ENCODE measurements at regions not wholly inside any gene's neighbourhood (a gene's known extent, or its start where the extent isn't known, plus 50 kb on each side); places are given as distances from the start of the nearest gene placed in this dataset.
"Not testable (repeated sequence)": the region's sequence is repeated elsewhere in the genome, so short reads cannot be mapped to it uniquely, and the experiment has no call there.

DNA sequence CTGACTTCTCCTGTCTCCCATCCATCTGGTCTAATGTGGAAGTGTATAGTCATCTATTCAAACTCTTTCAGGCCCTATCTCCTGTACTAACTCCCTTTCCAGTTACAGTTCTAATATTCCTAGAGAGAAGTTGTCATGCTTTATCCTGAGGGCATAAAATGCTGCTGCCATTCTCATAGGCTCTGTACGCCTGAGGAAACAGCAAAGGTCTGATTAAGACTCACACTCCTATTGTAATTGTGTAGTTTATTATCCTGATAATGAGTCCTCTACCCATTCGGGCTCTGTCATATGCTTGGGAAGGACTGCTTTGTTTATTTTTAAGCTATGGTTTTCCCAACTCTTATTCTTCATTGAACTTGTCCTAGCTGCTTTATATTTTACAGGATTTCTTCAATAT, 290.4 kb downstream of the TMEM38B start:
- DNase-seq: no peak

DNA sequence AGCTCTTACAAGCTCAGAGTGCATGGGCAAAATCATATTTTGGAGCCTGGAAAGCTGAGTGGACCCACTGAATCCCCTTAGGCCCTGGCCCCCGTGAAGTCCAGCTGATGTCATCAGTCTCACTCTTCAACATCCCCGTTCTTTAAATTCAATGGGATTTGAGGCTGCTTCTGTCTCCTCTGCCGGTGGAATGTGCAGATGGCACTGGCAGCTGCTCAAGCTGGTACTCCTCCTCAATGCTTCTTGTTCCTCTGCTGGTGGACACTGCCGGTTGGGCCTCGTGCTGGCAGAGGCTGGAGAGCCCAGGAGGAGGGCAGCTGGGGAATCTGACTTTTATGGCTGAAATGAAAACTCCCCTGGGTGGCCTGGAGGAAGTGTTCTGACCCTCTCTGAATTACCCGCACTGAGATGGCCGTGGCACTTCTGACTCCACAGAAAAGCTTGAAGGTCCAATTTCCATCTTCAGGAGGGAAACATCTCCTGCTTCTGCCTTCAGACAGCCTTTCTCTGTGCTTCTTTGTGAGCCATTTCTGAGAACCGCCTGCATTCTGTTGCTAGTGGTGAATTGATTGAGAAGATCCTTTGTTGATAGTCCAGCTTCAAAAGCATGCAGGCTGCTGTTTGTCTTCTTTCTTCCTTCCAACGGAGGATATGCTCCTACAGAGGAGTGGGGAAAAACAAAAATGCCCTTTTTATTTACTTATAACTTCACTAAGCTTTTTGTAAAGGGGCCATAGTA, 298.9 kb downstream of the TMEM38B start:
- DNase-seq: no peak

DNA sequence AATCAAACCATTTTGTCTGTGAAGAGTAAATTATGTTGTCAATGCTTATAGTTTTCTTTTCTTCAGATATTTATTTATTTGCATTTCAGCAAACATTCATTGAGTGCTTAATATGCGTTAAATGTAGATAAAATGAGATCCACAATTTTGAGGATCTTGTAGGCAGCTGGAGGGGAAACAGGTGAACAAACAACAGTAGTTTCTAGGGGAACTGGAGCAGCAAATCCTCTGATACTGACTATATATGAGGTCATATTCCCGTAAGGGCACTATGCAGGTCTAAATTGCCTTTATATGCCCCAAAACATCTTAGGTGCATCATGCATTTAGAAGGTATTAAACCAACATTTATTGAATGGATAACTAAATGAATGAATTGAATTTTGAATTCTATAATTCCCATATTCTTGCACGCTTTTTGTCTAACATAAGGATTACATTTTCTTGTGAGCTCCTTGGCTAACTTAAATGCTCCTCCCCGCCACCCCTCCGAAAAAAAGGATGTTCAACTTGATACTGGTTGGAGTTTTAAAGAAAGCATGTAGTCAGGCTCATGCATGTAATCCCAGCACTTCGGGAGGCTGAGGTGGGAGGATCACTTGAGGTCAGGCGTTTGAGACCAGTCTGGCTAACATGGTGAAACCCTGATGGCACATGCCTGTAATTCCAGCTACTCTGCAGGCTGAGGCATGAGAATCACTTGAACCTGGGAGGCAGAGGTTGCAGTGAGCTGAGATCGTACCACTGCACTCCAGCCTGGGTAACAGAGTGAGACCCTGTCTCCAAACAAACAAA, 299.8 kb downstream of the TMEM38B start:
- no peak for DNase-seq

GRCh38 chr9:105994970-105995369, 300.6 kb downstream of the TMEM38B start:
- no peak for DNase-seq

DNA sequence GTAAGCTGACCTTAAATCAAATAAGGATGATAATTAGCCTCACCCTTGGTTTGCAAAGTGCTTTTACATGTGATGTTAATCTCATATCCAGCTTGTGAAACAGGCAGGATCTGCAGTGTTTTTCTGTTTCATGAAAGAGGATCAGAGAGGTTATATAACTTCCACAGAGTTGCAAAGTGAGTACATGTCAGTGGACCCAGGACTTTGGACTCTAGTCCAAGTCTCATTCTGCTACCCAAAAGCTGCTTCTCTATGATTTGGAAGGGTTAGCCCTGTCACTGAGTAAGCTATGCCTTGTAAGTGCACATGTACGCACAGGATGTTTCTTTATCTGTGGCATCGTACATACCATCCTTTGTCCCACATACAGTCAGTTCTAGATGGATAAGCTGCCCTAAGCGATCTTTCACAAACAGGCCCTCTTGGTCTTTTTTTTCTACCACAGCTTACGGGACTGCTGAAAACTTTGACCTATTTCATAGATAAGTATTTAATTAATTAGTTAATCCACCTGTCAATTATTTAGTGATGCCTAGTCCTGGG, 322.9 kb downstream of the TMEM38B start:
- no peak for DNase-seq

GRCh38 chr9:106019039-106019680, 324.8 kb downstream of the TMEM38B start:
- peak; percentile 14 for DNase-seq

GRCh38 chr9:106019702-106020101, 325.4 kb downstream of the TMEM38B start:
- no peak for DNase-seq

GRCh38 chr9:106020186-106020585, 325.8 kb downstream of the TMEM38B start:
- no peak for DNase-seq

- no peak for DNase-seq
Observed at GRCh38 chr9:106023455-106023854, 329.1 kb downstream of the TMEM38B start.

GRCh38 chr9:106025453-106025852, 331.1 kb downstream of the TMEM38B start:
- DNase-seq: no peak

GRCh38 chr9:106030146-106030545, 335.8 kb downstream of the TMEM38B start:
- not testable (repeated sequence) for DNase-seq

DNA sequence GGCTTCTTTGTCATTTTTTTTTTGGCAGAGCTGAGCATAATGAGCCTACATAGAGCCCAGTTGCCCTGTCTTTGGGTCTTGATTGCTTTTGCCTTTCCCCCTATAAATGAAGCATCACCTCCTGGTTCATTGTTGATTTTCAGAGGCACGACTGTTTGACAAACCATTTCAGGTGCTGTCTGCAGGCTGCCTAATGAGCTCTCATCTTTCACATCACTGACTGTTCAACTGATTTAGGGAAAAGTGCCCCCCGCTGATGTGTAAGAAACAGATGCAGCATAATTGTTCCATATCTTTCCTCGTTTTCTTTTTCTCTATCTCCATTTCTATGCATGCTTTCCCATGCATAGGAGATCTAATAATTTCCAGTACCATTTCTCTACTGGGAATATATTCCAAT, 338.6 kb downstream of the TMEM38B start:
- DNase-seq: no peak

DNA sequence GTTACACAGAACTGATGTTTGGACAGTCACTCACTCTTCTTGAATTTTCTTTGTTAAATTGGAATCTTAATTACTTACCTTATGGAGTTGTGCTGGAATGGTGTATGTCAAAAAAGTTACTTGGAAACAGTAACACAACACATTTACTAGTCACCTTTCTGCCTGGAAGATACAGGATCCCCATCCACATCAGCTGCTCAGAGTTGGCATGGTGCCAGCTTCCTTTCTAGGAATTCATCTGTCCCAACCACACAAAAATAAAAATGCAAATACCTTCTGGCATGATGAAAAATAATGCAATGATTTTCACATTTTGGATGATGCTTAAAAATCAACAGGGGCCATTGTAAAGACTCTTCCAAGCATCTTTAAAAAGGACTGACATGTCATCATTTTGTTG, 341.5 kb downstream of the TMEM38B start:
- DNase-seq: peak; percentile 11

DNA sequence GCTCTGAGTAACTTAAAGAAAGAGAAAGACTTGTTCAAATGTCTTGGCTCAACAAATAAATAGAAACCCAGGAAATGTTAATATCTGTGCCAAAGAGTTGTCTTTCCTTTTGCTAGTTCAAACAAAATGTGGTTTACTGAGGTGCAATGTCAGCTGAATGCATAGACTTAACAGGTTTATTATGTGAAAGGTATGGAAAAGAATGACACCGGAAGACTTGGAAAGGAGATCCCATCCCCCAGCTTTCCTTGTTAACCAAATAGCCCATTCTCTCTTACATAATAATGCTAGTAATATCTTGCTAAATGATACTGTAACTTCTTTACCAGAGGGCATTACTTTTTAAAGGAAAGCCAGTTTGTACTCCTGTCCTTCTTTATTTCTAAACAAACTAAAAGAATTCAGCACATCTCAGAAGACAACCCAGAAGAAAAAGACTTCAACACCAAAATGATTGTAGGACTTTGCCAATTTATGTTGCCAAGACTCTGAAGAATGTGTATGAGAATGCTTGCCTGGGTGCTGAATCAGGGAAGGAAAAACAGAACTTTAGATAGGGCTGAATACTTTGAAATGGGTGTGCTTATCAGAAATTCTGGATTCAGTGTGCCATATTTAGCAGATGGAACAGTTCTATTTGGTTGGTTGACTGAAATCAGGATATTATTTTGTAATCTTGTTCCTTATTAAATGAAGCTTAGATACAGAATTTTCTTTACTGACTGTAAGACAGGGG, 344.1 kb downstream of the TMEM38B start:
- DNase-seq: no peak

DNA sequence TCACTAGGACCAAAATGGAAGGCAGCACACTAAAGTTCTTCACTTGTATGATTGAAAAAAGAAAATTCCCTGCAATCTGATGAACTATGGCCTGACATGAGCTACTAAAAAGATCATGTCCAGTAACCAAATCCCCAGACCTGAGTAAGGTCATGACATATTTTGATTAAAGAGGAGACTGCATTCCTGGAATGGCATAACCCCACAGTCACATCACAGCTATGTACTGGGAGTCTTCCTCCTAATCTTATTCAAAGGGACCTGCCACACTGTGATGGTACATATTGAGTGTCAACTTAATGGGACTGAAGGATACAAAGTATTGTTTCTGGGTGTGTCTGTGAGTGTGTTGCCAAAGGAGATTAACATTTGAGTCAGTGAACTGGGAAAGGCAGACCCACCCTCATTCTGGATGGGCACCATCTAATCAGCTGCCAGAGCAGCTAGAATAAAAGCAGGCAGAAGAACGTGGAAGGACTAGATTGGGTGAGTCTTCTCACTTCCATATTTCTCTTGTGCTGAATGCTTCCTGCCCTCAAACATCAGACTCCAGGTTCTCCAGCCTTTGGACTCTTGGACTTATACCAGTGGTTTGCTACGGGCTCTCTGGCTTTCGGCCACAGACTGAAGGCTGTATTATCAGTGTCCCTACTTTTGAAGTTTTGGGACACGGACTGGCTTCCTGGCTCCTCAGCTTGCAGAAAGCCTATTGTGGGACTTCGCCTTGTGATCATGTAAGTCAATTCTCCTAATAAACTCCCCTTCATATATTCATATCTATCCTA, 345.0 kb downstream of the TMEM38B start:
- no peak for DNase-seq

DNA sequence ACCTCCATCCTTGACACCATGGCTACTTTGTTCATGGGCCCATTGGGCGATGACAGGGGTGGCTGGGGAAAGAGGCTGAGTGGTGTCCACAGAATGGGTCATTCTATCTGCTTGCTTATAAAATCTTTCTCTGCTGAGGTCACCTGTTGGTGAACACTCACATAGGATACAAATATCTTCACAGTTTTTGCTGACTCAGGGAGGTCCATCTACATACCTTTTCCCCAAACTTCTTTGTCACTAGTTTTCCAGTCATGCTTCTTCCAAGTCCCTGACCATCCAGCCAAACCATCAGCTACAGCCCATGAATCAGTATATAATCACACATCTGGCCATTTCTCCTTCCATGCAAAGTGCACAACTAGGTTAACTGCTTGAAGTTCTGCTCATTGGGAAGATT, 347.6 kb downstream of the TMEM38B start:
- DNase-seq: not testable (repeated sequence)

GRCh38 chr9:106051545-106051944, 357.2 kb downstream of the TMEM38B start:
- DNase-seq: no peak

DNA sequence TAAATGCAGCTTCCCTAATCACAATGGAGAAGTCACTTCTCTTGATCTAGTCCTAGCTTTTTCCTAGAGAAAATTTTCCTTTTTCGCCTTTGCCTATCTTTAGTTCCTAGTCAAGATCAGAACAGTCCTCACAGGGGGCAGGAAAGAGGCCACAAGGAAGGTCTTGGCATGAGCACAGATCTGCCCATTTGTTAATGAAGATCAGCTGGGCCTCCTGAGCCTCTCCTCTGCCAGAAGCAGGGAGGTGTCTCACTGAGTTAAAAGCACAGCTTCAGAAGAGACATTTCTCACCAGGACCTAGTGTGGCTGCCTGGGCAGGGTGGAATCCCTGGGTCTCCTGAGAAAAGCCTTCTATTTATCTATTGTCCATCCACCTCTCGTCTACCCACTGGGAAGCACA, 357.8 kb downstream of the TMEM38B start:
- DNase-seq: no peak

DNA sequence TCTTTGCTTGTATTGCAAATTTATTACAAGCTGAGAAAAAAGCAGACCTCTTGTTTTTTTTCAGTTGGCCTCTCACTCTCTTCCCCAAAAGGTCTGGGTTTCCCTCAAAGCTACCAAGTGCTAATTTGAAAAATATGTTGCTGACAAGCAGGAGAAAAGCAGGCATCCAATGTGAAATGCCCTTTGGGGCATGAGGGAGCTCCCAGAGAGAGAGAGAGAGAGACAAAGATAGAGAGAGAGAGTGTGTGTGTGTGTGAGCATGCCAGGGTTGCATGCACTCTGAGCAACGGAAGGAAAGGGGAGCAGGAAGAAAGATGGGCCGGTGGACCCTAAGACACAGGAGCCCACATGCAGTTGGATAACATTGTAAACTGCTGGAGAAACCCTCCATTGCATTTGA, 358.4 kb downstream of the TMEM38B start:
- no peak for DNase-seq

DNA sequence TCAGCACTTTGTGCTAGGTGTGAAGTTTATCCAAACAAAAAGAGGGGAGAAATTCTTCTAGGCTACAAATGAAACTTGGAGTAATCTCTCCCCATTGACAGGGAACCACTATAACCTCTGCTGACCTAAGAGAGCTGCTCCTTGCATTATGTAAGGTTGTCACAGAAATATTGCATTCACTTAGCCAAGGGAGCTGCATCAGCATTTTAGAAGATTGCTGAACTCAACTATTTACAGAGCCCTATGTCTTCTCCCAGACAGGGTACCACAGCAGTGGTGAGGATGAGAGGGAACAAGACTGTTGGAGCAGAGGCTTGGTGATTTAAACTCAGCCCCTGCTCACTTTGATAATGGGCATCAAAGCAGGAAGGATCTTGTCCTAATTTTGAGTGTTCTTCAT, 362.0 kb downstream of the TMEM38B start:
- DNase-seq: no peak

- DNase-seq: no peak
Observed at GRCh38 chr9:106058460-106058859, 364.1 kb downstream of the TMEM38B start.

GRCh38 chr9:106059886-106060285, 365.5 kb downstream of the TMEM38B start:
- DNase-seq: no peak
